GM23248 (cell line): ENCODE measurements at regions not wholly inside any gene's neighbourhood (a gene's known extent, or its start where the extent isn't known, plus 50 kb on each side); places are given as distances from the start of the nearest gene placed in this dataset.
"Not testable (repeated sequence)": the region's sequence is repeated elsewhere in the genome, so short reads cannot be mapped to it uniquely, and the experiment has no call there.

ENCODE experiments used
- DNase-seq: peaks from one replicate; pipeline ENCODE4 v3.0.0-alpha.2; 2015
- H2AFZ ChIP-seq: fragments of 200-600 bp; sonication (generic); 2 replicates; pipeline ENCODE4 v1.6.1; 2016; ENCODE audit warnings: antibody characterized with exemption
- H3F3A ChIP-seq: fragments of 200-600 bp; sonication (generic); 2 replicates; pipeline ENCODE4 v1.6.1; 2016; ENCODE audit warnings: mild to moderate bottlenecking, antibody characterized with exemption, mixed run types; ENCODE audit not compliant: insufficient read depth
- H3K27ac ChIP-seq: fragments of 200-600 bp; sonication (generic); 2 replicates; pipeline ENCODE4 v1.5.1; 2016; ENCODE audit warnings: mild to moderate bottlenecking
- H3K27me3 ChIP-seq: fragments of 200-600 bp; sonication (generic); replicated peaks from 2 replicates; pipeline ENCODE4 v1.6.1; 2016; ENCODE audit warnings: mild to moderate bottlenecking; ENCODE audit not compliant: insufficient read depth
- H3K36me3 ChIP-seq: fragments of 200-600 bp; sonication (generic); 2 replicates; pipeline ENCODE4 v1.6.1; 2016; ENCODE audit warnings: low read depth, mild to moderate bottlenecking
- H3K4me1 ChIP-seq: fragments of 200-600 bp; sonication (generic); 2 replicates; pipeline ENCODE4 v1.6.1; 2016; ENCODE audit warnings: mild to moderate bottlenecking; ENCODE audit not compliant: insufficient read depth
- H3K4me2 ChIP-seq: fragments of 200-600 bp; sonication (generic); one replicate; pipeline ENCODE4 v1.6.1; 2016; ENCODE audit warnings: mild to moderate bottlenecking; ENCODE audit not compliant: unreplicated experiment
- H3K4me3 ChIP-seq: fragments of 200-600 bp; sonication (generic); 2 replicates; pipeline ENCODE4 v1.5.1; 2016; ENCODE audit warnings: mild to moderate bottlenecking
- H3K79me2 ChIP-seq: fragments of 200-600 bp; sonication (generic); 2 replicates; pipeline ENCODE4 v1.6.1; 2016; ENCODE audit warnings: mild to moderate bottlenecking; ENCODE audit not compliant: insufficient read depth
- H3K9ac ChIP-seq: fragments of 200-600 bp; sonication (generic); 2 replicates; pipeline ENCODE4 v1.6.1; 2016; ENCODE audit warnings: mild to moderate bottlenecking
- H3K9me2 ChIP-seq: fragments of 200-600 bp; sonication (generic); 2 replicates; pipeline ENCODE4 v1.6.1; 2016; ENCODE audit warnings: mixed run types, mild to moderate bottlenecking, moderate library complexity; ENCODE audit not compliant: insufficient read depth
- H3K9me3 ChIP-seq: fragments of 200-600 bp; sonication (generic); one replicate; pipeline ENCODE4 v1.6.1; 2017; ENCODE audit warnings: low read depth
- H4K20me1 ChIP-seq: fragments of 200-600 bp; sonication (generic); 2 replicates; pipeline ENCODE4 v1.6.0; 2016; ENCODE audit not compliant: insufficient read depth
- EZH2 ChIP-seq: fragments of 200-600 bp; sonication (generic); IDR thresholded peaks from 2 replicates; pipeline ENCODE4 v1.6.1; 2018; ENCODE audit warnings: antibody characterized with exemption, mild to moderate bottlenecking; ENCODE audit not compliant: insufficient read depth, poor library complexity, severe bottlenecking
- EZH2phosphoT487 ChIP-seq: fragments of 200-600 bp; sonication (generic); IDR thresholded peaks from 2 replicates; pipeline ENCODE4 v1.6.1; 2018; ENCODE audit warnings: antibody characterized with exemption, moderate library complexity, mild to moderate bottlenecking, low read depth; ENCODE audit not compliant: insufficient read depth
- WGBS, 2 experiments: methylation state at CpG; one replicate each; pipeline ENCODE4 v1.1.6; 2015 to 2017; ENCODE audit warnings: low lambda C conversion rate in 2 of 2, low coverage in 1 of 2; ENCODE audit errors: missing lambda C conversion rate in 2 of 2; 5-methylcytosine and 5-hydroxymethylcytosine counted together
- in situ Hi-C: fragments of 300-500 bp; cut with MboI; formaldehyde crosslinking; loops from 2 replicates; pipeline ENCODE4 v1.15.0; 2020

DNA sequence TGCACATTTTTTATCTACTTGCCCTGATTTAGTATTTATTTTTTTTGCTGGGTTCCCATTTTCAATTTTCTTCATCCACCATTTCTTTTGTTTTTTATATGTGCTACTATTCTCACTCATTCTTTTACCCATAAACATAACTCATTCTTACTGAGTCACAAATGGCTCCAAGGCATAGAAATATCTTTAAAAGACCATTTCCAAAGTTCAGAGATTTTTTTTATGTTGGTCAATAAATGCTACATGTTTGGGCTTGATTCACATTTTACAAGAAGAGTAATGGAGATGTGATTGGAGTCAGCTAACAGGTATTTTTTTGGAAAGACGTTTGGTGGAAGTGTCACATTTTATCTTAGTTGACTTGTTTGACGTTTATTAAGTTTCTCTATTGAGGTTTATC lies 1303.2 kb upstream of the LRRTM3 start:
- H3K36me3 ChIP-seq = no peaks in the 10 kb centered on the region
- WGBS, 2 experiments = 3 to 4% methylated on average over 2 of the region's 2 CpGs
- H2AFZ ChIP-seq = no peak overlapping the region
- no peak overlapping the region for H3K9ac ChIP-seq
- H4K20me1 ChIP-seq = no peaks in the 10 kb centered on the region
- no peaks in the 10 kb centered on the region for H3K27me3 ChIP-seq
- in situ Hi-C loops = no loop called here
- no peak overlapping the region for H3K4me2 ChIP-seq
- H3K9me3 ChIP-seq = no peaks in the 10 kb centered on the region
- H3K27ac ChIP-seq = no peak overlapping the region
- H3K4me3 ChIP-seq = no peak overlapping the region
- no peaks in the 10 kb centered on the region for H3K79me2 ChIP-seq
- no peaks in the 10 kb centered on the region for H3K4me1 ChIP-seq
- no peak for DNase-seq
- TF ChIP-seq EZH2 (no peak), EZH2phosphoT487 (no peak)
- H3F3A ChIP-seq = no peaks in the 10 kb centered on the region
- H3K9me2 ChIP-seq = no peaks in the 10 kb centered on the region

DNA sequence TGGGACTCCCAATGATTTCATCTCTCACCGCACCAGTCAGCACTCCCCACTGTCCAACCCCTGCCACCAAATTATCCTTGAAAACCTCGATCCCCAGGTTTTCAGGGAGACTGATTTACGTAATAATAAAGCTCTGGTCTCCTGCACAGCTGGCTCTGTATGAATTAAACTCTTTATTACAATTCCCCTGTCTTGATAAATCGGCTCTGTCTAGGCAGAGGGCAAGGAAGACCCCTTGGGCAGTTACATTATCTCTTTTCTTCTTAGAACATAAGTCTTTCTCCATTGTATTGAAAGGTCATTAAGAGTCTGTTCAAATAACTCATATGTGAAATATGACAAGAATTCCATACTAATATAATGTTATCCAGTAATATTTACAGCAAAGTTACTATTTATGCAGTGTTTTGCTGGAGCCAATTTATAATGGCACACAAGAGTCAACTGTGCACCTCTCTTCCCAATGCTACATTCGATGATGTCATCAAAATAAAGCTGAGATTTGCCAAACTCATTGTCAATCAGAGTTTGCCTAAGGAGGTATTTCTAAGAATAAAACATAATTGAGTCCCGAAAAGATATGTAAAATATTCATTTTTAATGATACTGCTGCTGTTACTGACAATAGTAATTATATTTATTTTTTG lies 1297.2 kb upstream of the LRRTM3 start:
- in situ Hi-C loops = no loop called here
- TF ChIP-seq EZH2phosphoT487 (no peak), EZH2 (no peak)
- no peak for DNase-seq
- Histone ChIP-seq H3K9me2 (no peaks in the 10 kb centered on the region), H3K79me2 (no peaks in the 10 kb centered on the region), H3K9ac (no peak overlapping the region), H3K36me3 (no peaks in the 10 kb centered on the region), H3F3A (no peaks in the 10 kb centered on the region), H3K4me3 (no peak overlapping the region), H4K20me1 (no peaks in the 10 kb centered on the region), H3K27me3 (no peaks in the 10 kb centered on the region), H3K27ac (no peak overlapping the region), H3K4me1 (no peaks in the 10 kb centered on the region), H2AFZ (no peak overlapping the region), H3K4me2 (no peak overlapping the region), H3K9me3 (peaks cover 4% of the 10 kb centered on the region)
- WGBS, 2 experiments = 10 to 11% methylated on average over 6 of the region's 6 CpGs

DNA sequence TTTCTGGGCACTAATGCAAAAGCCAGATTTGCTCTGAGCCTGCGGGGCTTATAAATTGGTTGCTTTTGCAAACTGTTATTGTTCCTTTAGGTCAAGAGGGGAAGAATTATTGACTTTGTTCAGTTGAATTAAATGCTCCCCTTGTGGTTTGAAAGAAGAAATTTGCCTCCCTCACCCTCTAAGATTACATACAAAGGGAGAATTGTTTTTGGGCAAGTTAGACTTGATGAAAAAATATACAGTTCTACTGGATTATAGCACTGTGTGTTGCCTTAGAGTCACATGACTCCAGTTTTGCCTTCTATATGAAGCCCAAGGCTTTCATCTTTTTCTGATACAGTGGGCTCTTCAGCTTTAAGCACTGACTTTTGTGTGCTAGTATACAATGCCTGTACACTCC lies 1265.8 kb upstream of the LRRTM3 start:
- H3K4me2 ChIP-seq = no peak overlapping the region
- H3K9me2 ChIP-seq = no peaks in the 10 kb centered on the region
- no peak overlapping the region for H3K9ac ChIP-seq
- H2AFZ ChIP-seq = no peak overlapping the region
- no peaks in the 10 kb centered on the region for H3K27me3 ChIP-seq
- WGBS, 2 experiments = 11 to 12% methylated on average over 1 of the region's 1 CpG
- peaks cover 4% of the 10 kb centered on the region for H3K9me3 ChIP-seq
- in situ Hi-C loops = no loop called here
- TF ChIP-seq EZH2phosphoT487 (no peak), EZH2 (no peak)
- no peaks in the 10 kb centered on the region for H3F3A ChIP-seq
- H3K4me3 ChIP-seq = no peak overlapping the region
- no peaks in the 10 kb centered on the region for H4K20me1 ChIP-seq
- H3K79me2 ChIP-seq = no peaks in the 10 kb centered on the region
- no peak for DNase-seq
- H3K27ac ChIP-seq = no peak overlapping the region
- no peaks in the 10 kb centered on the region for H3K36me3 ChIP-seq
- no peaks in the 10 kb centered on the region for H3K4me1 ChIP-seq

DNA sequence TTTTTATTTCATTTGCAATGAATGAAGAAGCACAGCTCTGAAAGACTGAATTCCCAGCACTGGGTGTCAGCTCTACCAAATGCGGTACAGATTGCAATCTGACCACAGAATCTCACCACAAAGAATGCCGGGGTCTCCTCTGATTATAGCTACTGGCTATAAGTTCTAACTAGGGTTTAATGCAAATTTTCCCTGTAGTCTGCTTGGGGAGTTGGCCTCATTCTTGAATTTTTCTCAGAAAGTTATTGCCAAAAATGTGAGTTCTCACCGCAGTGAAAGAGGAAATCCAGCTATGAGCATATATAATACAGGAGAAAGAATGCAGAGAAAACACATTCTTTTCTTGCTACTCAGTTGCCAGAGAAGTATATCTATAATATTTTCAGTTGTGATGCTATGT lies 1255.7 kb upstream of the LRRTM3 start:
- Histone ChIP-seq H3K4me2 (no peak overlapping the region), H3K4me1 (no peaks in the 10 kb centered on the region), H3K9me2 (no peaks in the 10 kb centered on the region), H3K9ac (no peak overlapping the region), H3K4me3 (no peak overlapping the region), H3K27me3 (no peaks in the 10 kb centered on the region), H3K9me3 (no peaks in the 10 kb centered on the region), H3K27ac (no peak overlapping the region), H3F3A (no peaks in the 10 kb centered on the region), H4K20me1 (no peaks in the 10 kb centered on the region), H3K79me2 (no peaks in the 10 kb centered on the region), H3K36me3 (no peaks in the 10 kb centered on the region), H2AFZ (no peak overlapping the region)
- DNase-seq = no peak
- no peak for TF ChIP-seq EZH2
- TF ChIP-seq EZH2phosphoT487 = no peak
- in situ Hi-C loops = no loop called here
- 6 to 9% methylated on average over 3 of the region's 3 CpGs for WGBS, 2 experiments

GRCh38 chr10:65670596-65670995 lies 1255.2 kb upstream of the LRRTM3 start:
- H3K27ac ChIP-seq, DNase-seq, H3F3A ChIP-seq, H3K9me2 ChIP-seq, H3K36me3 ChIP-seq, H3K9me3 ChIP-seq, in situ Hi-C loops, H3K79me2 ChIP-seq, H3K9ac ChIP-seq, H2AFZ ChIP-seq, H3K4me3 ChIP-seq, H3K27me3 ChIP-seq, H3K4me2 ChIP-seq, H3K4me1 ChIP-seq, H4K20me1 ChIP-seq: not testable (repeated sequence)
- WGBS, 2 experiments = 10 to 32% methylated on average over 1 of the region's 1 CpG
